ENCODE measurements at regions not wholly inside any gene's neighbourhood (a gene's known extent, or its start where the extent isn't known, plus 50 kb on each side); places are given as distances from the start of the nearest gene placed in this dataset.

DNA sequence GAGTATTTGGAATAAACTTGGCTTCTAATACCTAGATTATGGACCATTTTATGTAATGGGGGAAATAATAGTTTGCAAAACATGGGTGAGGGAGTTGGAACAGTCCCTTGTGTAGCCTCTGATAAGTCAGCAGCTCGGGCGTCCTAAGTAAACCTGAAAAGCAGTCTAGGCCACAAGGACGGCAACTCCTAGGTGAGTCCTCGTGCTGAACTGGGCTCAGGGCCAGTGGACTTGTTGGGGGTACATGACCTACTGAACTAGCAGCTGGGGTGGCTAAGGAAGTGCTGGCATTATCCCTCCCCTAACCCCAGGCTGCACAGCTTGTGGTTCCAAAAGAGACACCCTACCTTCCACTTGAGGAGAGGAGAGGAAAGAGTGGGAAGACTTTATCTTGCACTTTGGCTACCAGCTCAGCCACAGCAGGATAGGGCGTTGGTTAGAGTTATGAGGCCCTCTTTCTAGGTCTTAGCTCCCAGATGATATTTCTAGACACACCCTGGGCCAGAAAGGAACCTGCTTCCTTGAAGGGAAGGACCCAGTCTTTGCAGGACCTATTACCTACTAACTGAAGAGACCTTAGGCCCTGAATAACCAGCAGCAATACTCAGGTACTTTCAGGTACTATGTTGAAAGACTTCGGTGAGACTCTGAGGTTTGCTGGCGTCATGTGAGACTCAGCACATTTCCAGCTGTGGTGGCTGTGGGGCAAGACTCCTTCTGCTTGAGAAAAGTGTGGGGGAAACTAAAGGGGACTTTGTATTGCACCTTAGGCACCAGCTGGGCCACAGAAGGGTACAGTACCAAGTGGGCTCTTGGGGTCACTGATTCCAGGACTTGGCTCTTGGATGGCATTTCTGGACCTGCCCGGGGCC, 71.0 kb downstream of the AQP4 start:
- no peak for DNase-seq (ENCODE audit: low read depth)

DNA sequence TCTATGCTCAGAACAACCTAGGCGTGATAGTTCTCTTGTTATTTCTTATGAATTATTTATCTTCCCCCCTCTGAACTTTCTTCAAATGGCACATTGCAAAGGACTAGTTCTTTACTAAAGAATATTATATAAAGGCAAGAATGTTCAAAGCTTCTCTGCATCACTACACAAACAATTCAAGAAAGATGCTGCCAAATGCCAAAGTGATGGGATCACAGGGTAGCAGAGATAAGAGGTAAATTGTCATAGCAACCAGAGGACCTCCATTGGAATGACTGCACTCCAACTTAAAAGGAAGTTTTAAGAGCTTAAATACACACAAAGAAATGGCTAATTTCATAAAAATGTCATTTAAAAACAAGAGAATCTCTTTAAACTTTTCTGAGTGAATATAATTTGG, 72.8 kb downstream of the AQP4 start:
- no peak for DNase-seq (ENCODE audit: low read depth)

DNA sequence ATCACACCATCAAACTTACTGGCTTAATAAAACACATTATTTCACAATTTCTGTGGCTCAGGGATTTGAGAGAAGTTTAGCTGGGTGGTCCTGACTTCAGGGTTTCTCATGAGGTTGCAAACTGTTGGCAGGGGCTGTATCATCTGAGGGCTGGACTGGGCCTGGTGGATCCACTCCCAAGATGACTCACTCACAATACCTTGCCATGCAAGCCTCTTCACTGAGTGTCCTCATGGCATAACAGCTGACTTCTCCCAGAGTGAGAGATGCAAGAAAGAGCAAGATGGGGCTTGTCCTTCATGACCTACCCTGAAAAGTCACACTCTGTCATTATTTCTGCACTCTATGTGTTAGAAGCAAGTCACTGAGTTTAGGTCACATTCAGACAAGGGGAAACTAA, 73.8 kb downstream of the AQP4 start:
- DNase-seq (ENCODE audit: low read depth): no peak

DNA sequence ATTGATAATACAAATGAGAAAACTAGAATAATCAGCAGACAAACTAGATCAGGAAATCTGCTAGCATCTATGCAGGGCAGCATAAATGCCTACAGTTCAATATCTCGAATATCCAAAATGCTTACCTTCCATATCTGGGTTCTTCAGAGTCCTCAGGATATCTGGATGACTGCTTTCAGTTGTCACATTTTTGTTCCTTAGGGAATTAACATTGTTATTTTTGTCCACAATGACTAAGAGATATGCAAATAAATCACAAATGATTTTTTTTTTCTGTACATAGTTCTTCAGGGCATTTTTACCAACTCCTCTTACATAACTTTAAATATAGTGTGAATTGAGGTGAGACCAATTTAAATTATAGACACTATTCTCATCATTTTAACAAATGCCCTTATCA, 80.9 kb downstream of the AQP4 start:
- no peak for DNase-seq (ENCODE audit: low read depth)

DNA sequence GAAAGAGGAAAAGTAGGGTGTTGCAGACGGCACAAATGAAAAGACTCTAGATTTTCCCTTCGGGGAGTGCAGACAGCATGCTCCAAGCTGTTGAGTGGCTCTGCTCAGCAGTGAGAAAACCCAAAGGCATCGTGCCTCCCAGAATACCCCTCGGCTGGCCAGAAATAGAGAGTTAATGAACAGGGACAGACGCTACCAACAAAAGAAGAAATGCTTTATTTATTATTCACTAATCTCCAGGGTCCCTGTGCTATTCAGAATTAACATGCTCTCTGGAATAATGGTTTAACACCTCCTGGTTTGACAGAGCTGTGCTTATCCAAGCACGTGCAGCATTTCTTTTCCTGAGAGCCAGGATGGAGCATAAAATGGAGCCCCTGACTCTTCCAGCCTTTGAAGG, 82.3 kb downstream of the AQP4 start:
- DNase-seq (ENCODE audit: low read depth): no peak

DNA sequence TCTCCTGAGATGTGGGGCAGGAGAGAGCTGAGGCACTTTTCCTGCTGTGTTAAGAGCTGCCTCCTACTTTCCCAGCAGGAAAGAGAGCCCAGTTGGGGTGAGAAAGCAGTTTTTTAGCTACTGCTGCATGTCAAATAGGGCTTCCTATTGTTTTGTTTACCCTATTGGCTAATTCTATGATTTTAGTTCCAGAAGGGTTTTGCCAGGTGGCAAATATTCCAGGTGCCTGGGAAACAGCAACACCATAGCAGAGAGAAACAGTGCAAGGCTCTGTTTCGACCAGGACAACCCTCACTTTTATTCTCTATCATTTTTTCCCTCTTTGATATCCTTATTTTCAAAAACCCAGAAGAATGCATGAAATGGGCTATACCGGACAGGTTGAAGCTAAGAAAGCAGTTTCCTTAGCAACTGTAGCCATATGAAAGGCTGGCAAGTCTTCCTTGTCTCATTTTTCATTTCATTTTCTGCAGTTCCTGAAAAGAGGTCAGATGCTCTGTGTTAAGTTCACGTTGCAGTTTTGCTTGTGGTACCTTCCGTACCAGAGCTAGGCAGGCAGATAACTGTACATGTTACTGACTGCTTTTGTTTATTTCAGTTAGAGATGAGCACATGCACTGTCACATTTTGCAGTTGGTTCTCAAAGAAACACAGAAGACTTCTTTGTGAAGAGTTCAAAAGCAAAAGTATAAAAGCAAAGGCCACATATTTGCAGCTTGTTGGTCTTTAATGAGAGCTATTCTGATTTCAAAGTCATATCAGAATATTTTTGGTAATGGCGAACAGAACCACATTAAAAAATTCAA, 84.8 kb downstream of the AQP4 start:
- DNase-seq (ENCODE audit: low read depth): no peak

DNA sequence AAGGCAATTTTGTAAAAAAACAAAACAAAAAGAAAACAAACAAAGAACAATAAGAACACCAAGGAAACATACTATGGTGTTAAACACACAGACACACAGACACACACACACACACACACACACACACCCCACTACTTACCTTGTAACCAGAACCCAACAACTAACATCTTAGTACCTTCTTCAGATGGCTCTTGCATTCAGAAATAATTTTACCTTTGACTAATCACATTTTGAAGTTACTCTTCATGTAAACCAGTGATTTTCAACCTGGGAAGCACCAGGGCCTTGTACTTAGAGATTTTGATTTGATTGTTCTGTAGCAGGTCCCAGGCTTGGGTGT, 87.5 kb downstream of the AQP4 start:
- no peak for DNase-seq (ENCODE audit: low read depth)

DNA sequence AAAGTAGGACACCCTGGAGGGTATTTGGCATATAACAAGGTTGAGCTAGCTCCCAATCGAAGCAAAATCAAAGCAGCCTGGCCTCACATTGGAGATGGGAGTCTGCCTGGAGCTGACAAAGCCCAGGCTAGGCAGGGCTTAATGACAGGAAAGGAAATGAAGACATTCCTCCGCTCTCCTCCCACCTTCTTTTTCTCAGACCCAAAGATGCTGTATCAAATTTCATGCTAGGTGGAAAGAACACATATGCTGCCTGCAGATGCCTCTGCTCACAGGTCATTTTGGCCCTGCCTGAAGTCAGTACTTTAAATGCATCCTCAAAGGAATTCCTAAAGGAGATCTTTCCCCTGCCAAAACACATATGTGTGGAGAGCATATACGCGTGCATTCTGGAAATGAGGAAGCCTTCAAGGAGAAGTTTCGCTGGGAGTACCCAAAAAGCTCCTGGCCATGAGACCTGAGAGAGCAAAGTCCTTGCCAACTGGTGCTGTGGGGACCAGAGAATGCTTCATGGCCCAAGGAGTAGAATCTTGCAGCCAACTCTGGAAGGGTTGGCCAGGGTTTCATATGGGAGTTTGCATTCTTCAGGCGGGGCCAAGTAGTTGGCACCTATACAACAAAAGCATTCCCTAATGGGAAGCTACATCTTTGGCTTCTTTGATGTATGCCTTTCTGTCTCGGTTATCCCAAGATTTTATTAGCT, 88.0 kb downstream of the AQP4 start:
- no peak for DNase-seq (ENCODE audit: low read depth)

DNA sequence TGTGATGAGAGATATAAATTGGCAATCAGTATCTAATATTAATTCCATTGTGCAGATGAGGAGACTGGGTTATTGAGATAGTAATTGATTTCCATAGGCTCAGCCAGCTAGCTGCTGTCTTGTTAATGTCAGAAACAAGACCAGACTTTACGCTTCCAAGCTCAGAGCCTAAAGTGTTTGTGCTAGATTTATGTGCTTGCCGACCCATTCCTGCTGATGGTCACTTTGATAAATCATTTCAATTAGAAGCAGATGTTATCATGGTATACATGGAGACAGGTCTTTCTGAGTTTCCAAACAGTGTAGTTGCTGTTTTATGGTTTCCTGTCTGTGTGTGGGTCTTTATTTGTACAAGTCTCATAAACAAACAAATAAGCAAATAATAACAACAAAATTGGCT, 92.8 kb downstream of the AQP4 start:
- DNase-seq (ENCODE audit: low read depth): no peak

DNA sequence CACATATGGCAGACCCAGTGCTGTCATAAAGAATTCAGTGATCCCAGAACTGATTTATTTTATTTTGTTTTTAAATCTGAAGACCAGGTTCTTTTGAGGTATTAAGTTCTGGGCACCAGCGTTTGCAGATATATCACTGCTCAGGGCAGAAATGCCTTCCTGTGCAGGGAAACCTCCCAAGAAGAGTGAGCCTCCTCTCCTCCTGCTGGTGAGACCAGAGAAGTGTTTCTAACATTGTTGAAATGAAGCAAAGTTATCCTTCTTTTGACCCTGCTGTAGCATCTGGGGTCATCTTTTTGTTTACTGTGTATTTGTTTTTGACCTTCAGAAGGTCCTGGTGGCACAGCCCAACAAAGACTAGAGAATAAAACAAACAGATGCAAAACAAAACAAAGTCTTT, 94.0 kb downstream of the AQP4 start:
- DNase-seq (ENCODE audit: low read depth): no peak

DNA sequence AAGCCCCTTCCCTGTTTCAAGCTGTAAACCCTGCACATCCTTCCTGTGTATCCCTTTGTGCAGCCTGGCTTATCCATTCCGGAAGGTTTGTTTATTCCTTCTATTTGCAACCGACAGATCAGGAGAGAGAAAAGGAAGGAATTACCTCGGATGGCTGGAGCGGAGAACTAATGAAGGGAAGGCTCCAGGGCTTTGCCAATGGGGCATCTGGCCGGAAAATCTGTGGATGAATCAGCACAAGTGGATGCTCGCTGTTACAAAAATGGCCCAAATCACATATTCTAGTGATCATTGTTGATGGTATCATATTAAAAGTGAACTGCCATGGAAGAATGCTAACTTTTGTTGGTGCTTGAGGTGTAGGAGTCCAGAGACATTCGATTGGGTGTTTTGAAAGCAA, 97.1 kb downstream of the AQP4 start:
- no peak for DNase-seq (ENCODE audit: low read depth)

DNA sequence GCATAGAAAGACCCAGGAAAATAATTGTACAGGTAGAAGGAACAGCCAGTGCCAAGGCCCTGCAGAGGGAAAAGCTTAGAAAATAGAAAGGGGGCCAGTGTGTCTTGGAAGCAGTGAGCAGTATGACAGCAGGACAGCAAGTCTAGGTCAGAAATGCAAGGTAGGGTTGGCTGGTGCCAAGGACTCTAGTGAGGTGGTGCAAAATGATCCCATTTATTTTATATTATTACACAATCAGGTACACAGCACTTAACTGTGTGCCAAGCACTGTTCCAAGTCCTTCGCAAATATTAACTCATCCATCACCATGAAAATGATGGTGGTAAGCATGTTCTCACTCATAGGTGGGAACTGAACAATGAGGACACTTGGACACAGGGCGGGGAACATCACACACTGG, 100.0 kb downstream of the AQP4 start:
- DNase-seq (ENCODE audit: low read depth): no peak

DNA sequence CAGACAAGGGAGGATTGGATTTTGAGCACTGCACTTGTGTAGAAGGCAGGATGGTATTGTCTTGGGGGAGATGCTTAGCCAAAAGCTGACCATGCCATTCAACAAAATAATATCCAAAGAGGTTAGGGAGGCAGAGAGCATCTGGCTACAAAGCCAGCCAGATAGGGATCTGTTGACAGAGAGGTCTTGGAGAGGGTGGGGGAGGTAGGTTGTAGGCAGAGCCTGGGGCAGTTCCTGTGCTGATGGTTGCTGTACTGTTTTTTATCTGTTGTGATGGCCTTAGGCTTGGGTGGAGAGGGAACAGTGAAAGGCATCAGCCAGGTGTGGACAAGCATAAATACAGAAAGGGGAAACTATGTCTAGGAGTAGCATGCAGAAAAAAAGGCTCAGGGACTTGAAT, 100.9 kb downstream of the AQP4 start:
- no peak for DNase-seq (ENCODE audit: low read depth)

DNA sequence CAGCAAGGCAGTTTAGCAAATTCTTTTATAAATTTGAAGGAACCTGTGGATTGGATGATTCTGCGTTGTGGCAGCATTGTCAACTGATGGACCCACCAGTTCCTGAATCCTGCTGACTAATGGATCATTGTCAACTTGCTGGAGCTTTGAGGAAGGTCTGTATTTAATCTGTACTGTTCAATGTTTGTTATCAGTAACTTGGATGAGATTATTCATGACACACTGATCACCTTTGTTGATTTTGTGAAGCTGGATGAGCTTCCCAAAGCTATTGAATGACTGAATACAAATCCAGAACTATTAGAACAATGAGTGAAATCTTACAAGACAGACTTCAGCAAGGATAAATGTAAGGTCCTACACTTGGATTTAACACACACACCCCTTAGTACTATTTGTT, 101.3 kb downstream of the AQP4 start:
- no peak for DNase-seq (ENCODE audit: low read depth)

DNA sequence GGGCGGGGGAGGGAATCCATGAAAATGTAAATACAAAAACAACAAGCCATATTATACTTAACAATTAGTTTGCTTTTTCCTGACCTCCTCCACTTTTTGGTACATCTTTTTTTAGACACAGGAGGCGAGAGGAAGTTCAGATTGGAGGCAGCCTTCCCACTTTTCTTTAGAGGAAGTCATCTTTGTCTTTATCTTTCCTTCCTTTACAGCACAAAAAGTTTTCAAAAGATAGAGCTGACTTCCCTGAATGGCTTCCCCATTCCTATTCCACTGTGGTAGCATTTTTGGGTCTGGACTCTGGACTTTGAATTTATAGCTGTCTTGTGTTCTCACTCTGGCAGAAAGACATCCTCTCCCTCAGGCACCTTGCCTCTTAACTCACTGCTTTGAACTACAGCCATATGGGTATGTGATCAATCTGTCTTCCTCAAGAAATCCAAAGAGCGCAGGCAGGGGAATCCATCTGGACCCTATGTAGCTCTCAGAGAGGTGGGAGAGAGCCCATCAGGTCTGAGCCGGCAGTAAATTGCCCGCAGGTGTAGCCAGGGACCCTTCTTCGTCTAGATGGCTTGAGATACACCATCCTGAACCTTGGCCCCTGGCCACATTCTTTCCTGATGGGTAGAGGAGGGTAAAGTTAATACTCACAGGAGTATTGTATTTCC, 101.9 kb downstream of the AQP4 start:
- DNase-seq (ENCODE audit: low read depth): no peak

DNA sequence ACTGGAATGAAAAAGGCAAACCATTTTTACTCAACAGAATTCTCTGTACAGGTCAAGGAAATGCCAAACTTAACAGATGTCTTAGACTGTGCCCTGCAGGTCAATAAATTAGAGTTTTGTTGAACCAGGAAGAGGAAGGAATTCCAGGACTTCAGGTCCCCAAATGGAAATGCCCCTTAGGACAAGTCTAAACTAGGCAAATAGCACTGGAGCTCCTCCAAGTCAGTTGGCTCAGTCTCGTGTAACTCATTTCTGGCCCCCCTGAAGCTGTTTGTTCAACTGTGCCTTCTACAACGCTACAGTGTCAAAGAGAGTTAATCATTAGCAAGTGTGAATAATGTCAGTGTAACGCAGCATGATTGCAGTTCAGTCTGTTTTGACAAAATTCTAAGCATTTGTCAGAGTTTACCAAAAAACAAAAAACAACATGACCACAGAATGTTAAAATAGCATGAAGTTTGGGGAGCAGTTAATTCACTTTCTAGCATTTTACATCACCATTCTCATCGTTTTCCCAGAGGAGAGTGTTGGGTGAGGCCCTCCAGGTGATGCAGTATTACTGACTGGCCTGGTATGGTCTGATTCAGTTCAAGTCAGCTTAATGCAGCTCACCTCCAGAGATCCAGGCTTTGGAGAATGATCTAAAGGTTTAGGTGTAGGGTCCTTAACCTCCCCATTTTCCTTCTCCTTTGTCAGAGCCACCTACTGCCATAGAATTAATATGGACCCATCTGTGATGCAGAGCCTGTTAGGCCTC, 108.1 kb downstream of the AQP4 start:
- no peak for DNase-seq (ENCODE audit: low read depth)

DNA sequence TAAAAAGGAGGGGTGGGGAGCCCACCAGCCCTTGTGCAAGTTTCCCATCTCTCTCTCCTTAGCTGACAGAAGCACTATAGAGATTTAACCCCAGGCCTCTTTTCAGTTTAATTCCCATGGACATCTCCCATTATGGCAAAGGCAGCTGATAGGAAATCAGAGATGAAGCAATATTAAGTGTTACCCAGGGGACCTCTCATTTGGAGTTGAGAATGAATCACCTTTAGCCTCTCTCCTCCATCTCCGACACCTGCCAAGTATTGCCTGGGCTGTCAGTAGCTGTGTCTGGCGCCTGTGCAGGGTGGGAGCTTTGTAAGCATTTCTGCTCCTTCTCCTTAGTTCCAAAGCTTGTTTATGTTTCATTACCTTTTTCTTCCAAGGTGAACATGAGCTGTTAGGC, 109.0 kb downstream of the AQP4 start:
- no peak for DNase-seq (ENCODE audit: low read depth)

DNA sequence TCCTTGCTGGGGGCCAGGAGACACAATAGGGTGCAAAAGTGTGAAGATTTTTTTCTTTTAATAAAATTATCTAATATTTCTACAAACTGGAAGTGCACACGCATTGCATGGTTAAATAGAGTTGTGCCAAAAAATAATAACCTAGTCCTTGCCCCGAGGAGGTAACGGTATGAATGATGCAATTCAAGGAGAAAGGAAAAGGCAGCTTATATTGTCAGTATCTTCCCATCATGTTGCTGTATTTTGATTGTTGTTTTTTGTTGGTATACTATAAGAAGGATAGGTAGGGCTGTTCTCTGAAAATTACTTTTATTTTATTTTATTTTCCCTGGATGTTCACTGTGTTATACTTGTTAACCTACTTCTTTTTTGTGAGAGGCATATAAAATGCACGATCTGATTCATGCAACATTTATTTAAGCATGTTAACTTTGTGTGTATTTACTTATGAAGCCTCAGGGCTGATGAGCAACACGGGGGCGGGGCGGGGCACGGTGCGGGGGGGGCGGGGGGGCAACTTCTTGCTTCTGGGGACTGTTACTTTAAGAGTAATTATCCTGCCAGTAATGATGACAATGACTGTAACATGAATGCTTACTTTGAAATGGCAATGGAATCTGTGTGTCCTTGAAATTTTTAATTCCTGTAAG, 118.6 kb downstream of the AQP4 start:
- no peak for DNase-seq (ENCODE audit: low read depth)

DNA sequence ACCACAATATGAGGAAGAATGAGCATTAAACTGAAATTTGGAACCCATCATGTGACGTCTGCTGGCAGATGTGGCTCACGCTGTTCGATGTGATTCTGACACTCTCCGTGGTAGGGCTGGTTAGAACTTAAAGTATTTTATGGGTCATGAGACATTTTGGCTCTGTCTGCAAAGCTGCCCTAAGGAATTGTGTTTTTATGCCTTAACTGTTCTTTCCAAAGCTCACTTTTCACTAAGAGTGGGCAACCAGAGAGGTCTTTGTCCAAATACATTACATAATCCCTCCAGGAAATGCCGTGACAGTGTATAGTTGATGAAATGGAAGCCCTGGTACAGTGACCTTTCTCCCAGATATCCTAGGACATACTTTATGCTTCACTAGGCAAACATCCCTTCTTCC, 119.1 kb downstream of the AQP4 start:
- DNase-seq (ENCODE audit: low read depth): peak; percentile 7

DNA sequence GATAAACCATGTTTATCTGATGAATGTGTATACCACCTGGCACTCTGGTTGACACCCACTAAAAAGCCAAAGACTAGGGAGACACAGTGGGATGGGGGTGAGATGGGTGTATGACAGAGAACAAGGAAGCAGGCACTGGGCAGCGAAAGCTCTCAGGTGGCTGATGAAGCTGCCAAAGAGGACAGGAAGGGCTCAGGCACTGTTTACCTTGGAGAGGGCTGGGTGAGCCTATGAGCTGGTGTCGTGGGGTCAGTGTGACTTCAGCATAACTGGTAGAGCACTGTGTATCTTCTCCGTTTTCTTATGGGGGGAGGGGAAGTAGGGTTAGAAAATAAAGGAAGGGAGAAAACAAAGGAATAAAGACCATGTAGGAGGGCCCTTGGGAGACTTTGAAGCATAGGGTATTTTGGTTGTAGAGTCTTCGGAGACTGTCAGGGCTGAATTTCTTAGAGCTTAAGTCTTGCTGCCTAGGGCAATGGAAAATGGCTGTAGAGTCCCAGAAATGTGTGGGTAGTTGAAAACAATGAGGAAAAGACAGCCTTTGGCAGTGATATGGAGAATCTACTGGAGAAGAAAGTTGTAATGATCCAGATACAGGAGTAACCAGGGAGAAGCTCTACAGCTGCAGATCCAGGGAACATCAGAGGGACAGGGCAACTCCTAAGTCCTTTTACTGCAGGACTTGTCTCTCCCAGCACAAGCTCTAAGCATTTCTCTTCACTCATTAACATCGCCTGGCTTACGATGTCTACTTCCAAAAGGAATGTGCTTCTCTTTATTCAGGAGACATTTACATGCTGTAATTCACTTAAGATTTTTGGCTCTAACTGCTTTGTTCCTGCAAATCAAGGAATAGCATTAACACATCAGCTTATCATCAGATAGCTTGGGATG, 120.0 kb downstream of the AQP4 start:
- no peak for DNase-seq (ENCODE audit: low read depth)

Data from GM04503 (cell line).